GM23338 (cell line): ENCODE measurements at regions not wholly inside any gene's neighbourhood (a gene's known extent, or its start where the extent isn't known, plus 50 kb on each side); places are given as distances from the start of the nearest gene placed in this dataset.

Source experiments
- ATAC-seq: fragments of 200-7000 bp; cut with Tn5 transposase; 3 replicates; pipeline ENCODE4 v1.9.1; 2020
- DNase-seq: peaks from one replicate; pipeline ENCODE4 v3.0.0-alpha.2; 2015; ENCODE audit warnings: low spot score
- H2AFZ ChIP-seq: fragments of 200-600 bp; sonication (generic); 2 replicates; pipeline ENCODE4 v1.8.0; 2016; ENCODE audit warnings: antibody characterized with exemption, mild to moderate bottlenecking, moderate library complexity
- H3F3A ChIP-seq: fragments of 200-600 bp; sonication (generic); replicated peaks from 2 replicates; pipeline ENCODE4 v1.8.0; 2017; ENCODE audit warnings: antibody characterized with exemption, mixed run types, low read depth
- H3K27ac ChIP-seq: fragments of 200-600 bp; sonication (generic); 2 replicates; pipeline ENCODE4 v1.6.1; 2016; ENCODE audit warnings: low read depth
- H3K27me3 ChIP-seq: fragments of 200-600 bp; sonication (generic); 2 replicates; pipeline ENCODE4 v1.8.0; 2016; ENCODE audit warnings: mild to moderate bottlenecking, mixed run types, moderate library complexity; ENCODE audit not compliant: insufficient read depth
- H3K36me3 ChIP-seq: fragments of 200-600 bp; sonication (generic); 2 replicates; pipeline ENCODE4 v1.8.0; 2016; ENCODE audit warnings: mild to moderate bottlenecking; ENCODE audit not compliant: insufficient read depth
- H3K4me1 ChIP-seq: fragments of 200-600 bp; sonication (generic); 2 replicates; pipeline ENCODE4 v1.8.0; 2016; ENCODE audit warnings: mild to moderate bottlenecking, moderate library complexity; ENCODE audit not compliant: insufficient read depth
- H3K4me2 ChIP-seq: fragments of 200-600 bp; sonication (generic); 2 replicates; pipeline ENCODE4 v1.7.1; 2017; ENCODE audit warnings: mixed run types
- H3K4me3 ChIP-seq: fragments of 200-600 bp; sonication (generic); 2 replicates; pipeline ENCODE4 v1.6.1; 2016; ENCODE audit warnings: mixed run types
- H3K79me2 ChIP-seq: fragments of 200-600 bp; sonication (generic); replicated peaks from 2 replicates; pipeline ENCODE4 v1.8.0; 2017; ENCODE audit warnings: mild to moderate bottlenecking; ENCODE audit not compliant: insufficient read depth
- H3K9me2 ChIP-seq: fragments of 200-600 bp; sonication (generic); 2 replicates; pipeline ENCODE4 v1.8.0; 2017; ENCODE audit not compliant: insufficient read depth
- H4K20me1 ChIP-seq: fragments of 200-600 bp; sonication (generic); replicated peaks from 2 replicates; pipeline ENCODE4 v1.8.0; 2017; ENCODE audit warnings: mild to moderate bottlenecking; ENCODE audit not compliant: insufficient read depth
- H3K27ac Mint-ChIP-seq: 2 replicates; pipeline ENCODE4 v1.8.0; 2020; ENCODE audit warnings: inconsistent platforms, mild to moderate bottlenecking, moderate library complexity, mixed read lengths
- H3K27me3 Mint-ChIP-seq: 3 replicates; pipeline ENCODE4 v1.8.0; 2022; ENCODE audit warnings: low read depth, mild to moderate bottlenecking, moderate library complexity, mixed read lengths, inconsistent platforms; ENCODE audit not compliant: insufficient read depth, poor library complexity
- H3K36me3 Mint-ChIP-seq: 3 replicates; pipeline ENCODE4 v1.8.0; 2021; ENCODE audit warnings: low read depth, mild to moderate bottlenecking, inconsistent platforms, moderate library complexity, mixed read lengths
- H3K4me1 Mint-ChIP-seq: 3 replicates; pipeline ENCODE4 v1.8.0; 2020; ENCODE audit warnings: mild to moderate bottlenecking, inconsistent platforms, mixed read lengths
- H3K4me3 Mint-ChIP-seq: 3 replicates; pipeline ENCODE4 v1.8.0; 2021; ENCODE audit warnings: moderate library complexity, mild to moderate bottlenecking, inconsistent platforms, mixed read lengths
- H3K9me3 Mint-ChIP-seq: 3 replicates; pipeline ENCODE4 v1.8.0; 2020; ENCODE audit warnings: moderate library complexity, mild to moderate bottlenecking, inconsistent platforms, mixed read lengths
- CREB1 ChIP-seq: fragments of 250-450 bp; sonication (Bioruptor Pico); IDR thresholded peaks from 2 replicates; pipeline ENCODE4 v1.5.0; 2020; ENCODE audit warnings: low read depth, mild to moderate bottlenecking, moderate library complexity
- ETS1 ChIP-seq: IDR thresholded peaks from 2 replicates; pipeline ENCODE4 v1.6.1; 2016; ENCODE audit warnings: antibody characterized with exemption
- EZH2phosphoT487 ChIP-seq: fragments of 200-600 bp; sonication (generic); IDR thresholded peaks from one replicate; pipeline ENCODE4 v1.8.1; 2018; ENCODE audit warnings: antibody characterized with exemption; ENCODE audit not compliant: unreplicated experiment
- JUNB ChIP-seq: IDR thresholded peaks from one replicate; pipeline ENCODE4 v1.6.1; 2016; ENCODE audit warnings: antibody characterized with exemption; ENCODE audit not compliant: unreplicated experiment
- NANOG ChIP-seq: IDR thresholded peaks from 2 replicates; pipeline ENCODE4 v1.6.1; 2016; ENCODE audit warnings: antibody characterized with exemption, borderline replicate concordance
- POLR2AphosphoS5 ChIP-seq: IDR thresholded peaks from 2 replicates; pipeline ENCODE4 v1.6.1; 2016; ENCODE audit warnings: antibody characterized with exemption, low read depth
- STAT1 ChIP-seq: IDR thresholded peaks from one replicate; pipeline ENCODE4 v1.6.1; 2016; ENCODE audit warnings: antibody characterized with exemption; ENCODE audit not compliant: unreplicated experiment
- ZNF331 ChIP-seq: fragments of 250-450 bp; sonication (Bioruptor Pico); IDR thresholded peaks from 2 replicates; pipeline ENCODE4 v1.5.0; 2020; ENCODE audit warnings: low read depth, mild to moderate bottlenecking, moderate library complexity
- TF ChIP-seq, protein P1 (sequence below): IDR thresholded peaks from one replicate; pipeline ENCODE4 v1.6.1; 2018; ENCODE audit warnings: antibody characterized with exemption; ENCODE audit not compliant: unreplicated experiment
- TF ChIP-seq, protein P2 (sequence below): fragments of 250-450 bp; sonication (Bioruptor Pico); IDR thresholded peaks from 2 replicates; pipeline ENCODE4 v1.5.0; 2020; ENCODE audit warnings: mild to moderate bottlenecking, moderate library complexity

- ATAC-seq (no peak), DNase-seq (no peak)
- Histone ChIP-seq H3K4me3 (no peak overlapping the region), H3K79me2 (no peaks in the 10 kb centered on the region), H2AFZ (no peak overlapping the region), H3K27ac (no peak overlapping the region), H3K36me3 (no peaks in the 10 kb centered on the region; the same call in 1 of the 2 replicates), H3F3A (peaks cover 14% of the 10 kb centered on the region), H3K4me1 (peaks cover 28% of the 10 kb centered on the region), H3K4me2 (no peak overlapping the region), H3K27me3 (no peaks in the 10 kb centered on the region), H4K20me1 (no peaks in the 10 kb centered on the region), H3K9me2 (no peaks in the 10 kb centered on the region)
- H3K4me1 Mint-ChIP-seq = peaks cover 35% of the 10 kb centered on the region
- H3K9me3 Mint-ChIP-seq = 0 out of 3 replicates have a peak, but pooled peaks cover 4% of the 10 kb centered on the region
- H3K27me3 Mint-ChIP-seq = peaks cover 12% of the 10 kb centered on the region
- H3K4me3 Mint-ChIP-seq = no peak overlapping the region
- H3K27ac Mint-ChIP-seq = no peak overlapping the region
- no peaks in the 10 kb centered on the region for H3K36me3 Mint-ChIP-seq
- TF ChIP-seq STAT1 (no peak), ETS1 (no peak), CREB1 (CRISPR knock-in tag) (no peak), POLR2AphosphoS5 (no peak), EZH2phosphoT487 (no peak), NANOG (no peak), ZNF331 (CRISPR knock-in tag) (no peak), JUNB (no peak)
- TF ChIP-seq, protein P1, sequence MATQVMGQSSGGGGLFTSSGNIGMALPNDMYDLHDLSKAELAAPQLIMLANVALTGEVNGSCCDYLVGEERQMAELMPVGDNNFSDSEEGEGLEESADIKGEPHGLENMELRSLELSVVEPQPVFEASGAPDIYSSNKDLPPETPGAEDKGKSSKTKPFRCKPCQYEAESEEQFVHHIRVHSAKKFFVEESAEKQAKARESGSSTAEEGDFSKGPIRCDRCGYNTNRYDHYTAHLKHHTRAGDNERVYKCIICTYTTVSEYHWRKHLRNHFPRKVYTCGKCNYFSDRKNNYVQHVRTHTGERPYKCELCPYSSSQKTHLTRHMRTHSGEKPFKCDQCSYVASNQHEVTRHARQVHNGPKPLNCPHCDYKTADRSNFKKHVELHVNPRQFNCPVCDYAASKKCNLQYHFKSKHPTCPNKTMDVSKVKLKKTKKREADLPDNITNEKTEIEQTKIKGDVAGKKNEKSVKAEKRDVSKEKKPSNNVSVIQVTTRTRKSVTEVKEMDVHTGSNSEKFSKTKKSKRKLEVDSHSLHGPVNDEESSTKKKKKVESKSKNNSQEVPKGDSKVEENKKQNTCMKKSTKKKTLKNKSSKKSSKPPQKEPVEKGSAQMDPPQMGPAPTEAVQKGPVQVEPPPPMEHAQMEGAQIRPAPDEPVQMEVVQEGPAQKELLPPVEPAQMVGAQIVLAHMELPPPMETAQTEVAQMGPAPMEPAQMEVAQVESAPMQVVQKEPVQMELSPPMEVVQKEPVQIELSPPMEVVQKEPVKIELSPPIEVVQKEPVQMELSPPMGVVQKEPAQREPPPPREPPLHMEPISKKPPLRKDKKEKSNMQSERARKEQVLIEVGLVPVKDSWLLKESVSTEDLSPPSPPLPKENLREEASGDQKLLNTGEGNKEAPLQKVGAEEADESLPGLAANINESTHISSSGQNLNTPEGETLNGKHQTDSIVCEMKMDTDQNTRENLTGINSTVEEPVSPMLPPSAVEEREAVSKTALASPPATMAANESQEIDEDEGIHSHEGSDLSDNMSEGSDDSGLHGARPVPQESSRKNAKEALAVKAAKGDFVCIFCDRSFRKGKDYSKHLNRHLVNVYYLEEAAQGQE = no peak
- TF ChIP-seq, protein P2, sequence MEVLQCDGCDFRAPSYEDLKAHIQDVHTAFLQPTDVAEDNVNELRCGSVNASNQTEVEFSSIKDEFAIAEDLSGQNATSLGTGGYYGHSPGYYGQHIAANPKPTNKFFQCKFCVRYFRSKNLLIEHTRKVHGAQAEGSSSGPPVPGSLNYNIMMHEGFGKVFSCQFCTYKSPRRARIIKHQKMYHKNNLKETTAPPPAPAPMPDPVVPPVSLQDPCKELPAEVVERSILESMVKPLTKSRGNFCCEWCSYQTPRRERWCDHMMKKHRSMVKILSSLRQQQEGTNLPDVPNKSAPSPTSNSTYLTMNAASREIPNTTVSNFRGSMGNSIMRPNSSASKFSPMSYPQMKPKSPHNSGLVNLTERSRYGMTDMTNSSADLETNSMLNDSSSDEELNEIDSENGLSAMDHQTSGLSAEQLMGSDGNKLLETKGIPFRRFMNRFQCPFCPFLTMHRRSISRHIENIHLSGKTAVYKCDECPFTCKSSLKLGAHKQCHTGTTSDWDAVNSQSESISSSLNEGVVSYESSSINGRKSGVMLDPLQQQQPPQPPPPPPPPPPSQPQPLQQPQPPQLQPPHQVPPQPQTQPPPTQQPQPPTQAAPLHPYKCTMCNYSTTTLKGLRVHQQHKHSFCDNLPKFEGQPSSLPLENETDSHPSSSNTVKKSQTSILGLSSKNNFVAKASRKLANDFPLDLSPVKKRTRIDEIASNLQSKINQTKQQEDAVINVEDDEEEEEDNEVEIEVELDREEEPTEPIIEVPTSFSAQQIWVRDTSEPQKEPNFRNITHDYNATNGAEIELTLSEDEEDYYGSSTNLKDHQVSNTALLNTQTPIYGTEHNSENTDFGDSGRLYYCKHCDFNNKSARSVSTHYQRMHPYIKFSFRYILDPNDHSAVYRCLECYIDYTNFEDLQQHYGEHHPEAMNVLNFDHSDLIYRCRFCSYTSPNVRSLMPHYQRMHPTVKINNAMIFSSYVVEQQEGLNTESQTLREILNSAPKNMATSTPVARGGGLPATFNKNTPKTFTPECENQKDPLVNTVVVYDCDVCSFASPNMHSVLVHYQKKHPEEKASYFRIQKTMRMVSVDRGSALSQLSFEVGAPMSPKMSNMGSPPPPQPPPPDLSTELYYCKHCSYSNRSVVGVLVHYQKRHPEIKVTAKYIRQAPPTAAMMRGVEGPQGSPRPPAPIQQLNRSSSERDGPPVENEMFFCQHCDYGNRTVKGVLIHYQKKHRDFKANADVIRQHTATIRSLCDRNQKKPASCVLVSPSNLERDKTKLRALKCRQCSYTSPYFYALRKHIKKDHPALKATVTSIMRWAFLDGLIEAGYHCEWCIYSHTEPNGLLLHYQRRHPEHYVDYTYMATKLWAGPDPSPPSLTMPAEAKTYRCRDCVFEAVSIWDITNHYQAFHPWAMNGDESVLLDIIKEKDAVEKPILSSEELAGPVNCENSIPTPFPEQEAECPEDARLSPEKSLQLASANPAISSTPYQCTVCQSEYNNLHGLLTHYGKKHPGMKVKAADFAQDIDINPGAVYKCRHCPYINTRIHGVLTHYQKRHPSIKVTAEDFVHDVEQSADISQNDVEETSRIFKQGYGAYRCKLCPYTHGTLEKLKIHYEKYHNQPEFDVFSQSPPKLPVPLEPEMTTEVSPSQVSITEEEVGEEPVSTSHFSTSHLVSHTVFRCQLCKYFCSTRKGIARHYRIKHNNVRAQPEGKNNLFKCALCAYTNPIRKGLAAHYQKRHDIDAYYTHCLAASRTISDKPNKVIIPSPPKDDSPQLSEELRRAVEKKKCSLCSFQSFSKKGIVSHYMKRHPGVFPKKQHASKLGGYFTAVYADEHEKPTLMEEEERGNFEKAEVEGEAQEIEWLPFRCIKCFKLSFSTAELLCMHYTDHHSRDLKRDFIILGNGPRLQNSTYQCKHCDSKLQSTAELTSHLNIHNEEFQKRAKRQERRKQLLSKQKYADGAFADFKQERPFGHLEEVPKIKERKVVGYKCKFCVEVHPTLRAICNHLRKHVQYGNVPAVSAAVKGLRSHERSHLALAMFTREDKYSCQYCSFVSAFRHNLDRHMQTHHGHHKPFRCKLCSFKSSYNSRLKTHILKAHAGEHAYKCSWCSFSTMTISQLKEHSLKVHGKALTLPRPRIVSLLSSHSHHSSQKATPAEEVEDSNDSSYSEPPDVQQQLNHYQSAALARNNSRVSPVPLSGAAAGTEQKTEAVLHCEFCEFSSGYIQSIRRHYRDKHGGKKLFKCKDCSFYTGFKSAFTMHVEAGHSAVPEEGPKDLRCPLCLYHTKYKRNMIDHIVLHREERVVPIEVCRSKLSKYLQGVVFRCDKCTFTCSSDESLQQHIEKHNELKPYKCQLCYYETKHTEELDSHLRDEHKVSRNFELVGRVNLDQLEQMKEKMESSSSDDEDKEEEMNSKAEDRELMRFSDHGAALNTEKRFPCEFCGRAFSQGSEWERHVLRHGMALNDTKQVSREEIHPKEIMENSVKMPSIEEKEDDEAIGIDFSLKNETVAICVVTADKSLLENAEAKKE (CRISPR knock-in tag) = no peak
Measured at GRCh38 chr12:112615196-112615595, 176.4 kb upstream of the RPH3A start.
